ENCODE measurements at regions not wholly inside any gene's neighbourhood (a gene's known extent, or its start where the extent isn't known, plus 50 kb on each side); places are given as distances from the start of the nearest gene placed in this dataset.
"Not testable (repeated sequence)": the region's sequence is repeated elsewhere in the genome, so short reads cannot be mapped to it uniquely, and the experiment has no call there.

- DNase-seq (ENCODE audit: low read depth in 1 of 2, low spot score in 1 of 2): no peak
Observed at GRCh38 chr4:66955784-66956183, 589.5 kb downstream of the CENPC start.

GRCh38 chr4:66949419-66949818 lies 595.9 kb downstream of the CENPC start:
- DNase-seq (ENCODE audit: low read depth in 1 of 2, low spot score in 1 of 2): no peak

DNA sequence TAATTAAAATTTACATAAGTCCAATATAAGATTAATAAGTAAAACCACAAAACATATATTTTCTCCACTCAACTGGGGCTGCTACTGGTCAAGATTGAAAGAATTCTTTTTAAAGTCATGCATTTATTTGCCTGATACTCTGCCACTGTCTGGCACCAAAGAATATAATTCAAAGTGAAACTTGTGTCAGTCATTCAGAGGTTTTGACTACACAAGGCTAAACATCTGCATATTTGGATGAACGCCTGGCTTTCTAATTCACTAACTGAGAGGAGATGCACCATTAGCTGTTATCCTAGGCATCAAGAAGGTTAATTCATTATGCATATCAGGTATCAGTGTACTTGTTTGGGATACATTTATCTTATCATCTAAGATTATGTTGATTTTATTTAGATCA lies 598.5 kb downstream of the CENPC start:
- no peak for DNase-seq (ENCODE audit: low read depth in 1 of 2, low spot score in 1 of 2)

GRCh38 chr4:66943112-66943511 lies 602.2 kb downstream of the CENPC start:
- DNase-seq (ENCODE audit: low read depth in 1 of 2, low spot score in 1 of 2): no peak

GRCh38 chr4:66931981-66932380 lies 613.3 kb downstream of the CENPC start:
- DNase-seq (ENCODE audit: low read depth in 1 of 2, low spot score in 1 of 2): not testable (repeated sequence)

DNA sequence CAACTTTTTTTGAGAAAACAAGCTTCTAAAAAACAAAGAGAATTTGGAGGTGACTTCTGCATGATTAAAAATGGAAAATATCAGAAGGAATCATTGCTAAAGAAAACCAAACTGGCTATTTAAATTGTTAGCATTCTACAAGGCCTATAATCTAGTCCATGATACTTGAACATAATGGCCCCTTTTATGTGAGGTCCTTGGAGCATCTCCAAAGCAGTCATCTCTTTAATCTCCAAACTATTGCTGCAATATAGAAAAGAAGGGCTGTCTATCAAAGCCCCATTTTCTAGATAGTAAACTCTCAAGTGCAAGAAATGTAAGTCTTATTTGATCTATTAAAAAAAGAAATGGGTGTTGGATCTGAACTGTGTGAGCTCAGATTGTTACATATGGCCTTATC lies 615.1 kb downstream of the CENPC start:
- no peak for DNase-seq (ENCODE audit: low read depth in 1 of 2, low spot score in 1 of 2)

DNA sequence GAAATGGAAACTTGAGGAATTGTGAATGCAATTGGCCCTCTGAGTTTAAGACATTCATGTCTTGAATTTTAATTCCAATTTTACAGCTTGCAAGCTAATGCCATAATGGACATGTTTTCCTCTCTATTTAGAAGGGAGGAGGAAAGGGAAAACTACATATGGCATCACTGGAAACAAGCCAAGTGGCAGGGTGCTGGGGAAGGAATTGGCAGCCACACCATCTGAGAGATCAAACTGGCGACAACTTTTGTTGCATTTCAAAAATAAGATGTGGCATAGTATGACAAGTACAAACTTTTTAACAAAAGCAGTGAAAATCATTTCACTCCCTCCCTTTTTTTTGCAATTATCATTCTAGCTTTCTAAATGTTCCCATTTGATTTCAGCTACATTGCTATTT lies 615.6 kb downstream of the CENPC start:
- no peak for DNase-seq (ENCODE audit: low read depth in 1 of 2, low spot score in 1 of 2)

GRCh38 chr4:66928881-66929280 lies 616.4 kb downstream of the CENPC start:
- DNase-seq (ENCODE audit: low read depth in 1 of 2, low spot score in 1 of 2): not testable (repeated sequence)

- DNase-seq (ENCODE audit: low read depth in 1 of 2, low spot score in 1 of 2): no peak
Observed at GRCh38 chr4:66927937-66928336, 617.4 kb downstream of the CENPC start.

DNA sequence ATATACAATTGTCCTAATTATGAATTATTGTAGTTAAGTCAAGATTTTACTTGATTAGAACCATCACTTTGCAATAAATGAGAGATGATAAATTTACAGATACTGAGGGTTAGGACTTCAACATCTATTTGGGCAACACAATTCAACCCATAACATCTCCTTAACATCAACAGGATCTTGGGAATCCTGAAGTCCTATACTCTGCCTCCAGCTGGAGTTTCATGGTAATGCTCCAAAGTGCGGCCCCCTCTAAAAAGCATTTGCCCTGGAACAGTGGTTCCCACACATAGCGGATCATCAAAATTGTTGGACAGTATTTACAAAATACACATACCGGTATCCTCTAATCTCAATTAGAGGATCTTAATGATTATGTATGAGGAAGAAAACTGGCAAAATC lies 618.6 kb downstream of the CENPC start:
- DNase-seq (ENCODE audit: low read depth in 1 of 2, low spot score in 1 of 2): no peak

- no peak for DNase-seq (ENCODE audit: low read depth in 1 of 2, low spot score in 1 of 2)
Observed at GRCh38 chr4:66923081-66923865, 622.0 kb downstream of the CENPC start.

DNA sequence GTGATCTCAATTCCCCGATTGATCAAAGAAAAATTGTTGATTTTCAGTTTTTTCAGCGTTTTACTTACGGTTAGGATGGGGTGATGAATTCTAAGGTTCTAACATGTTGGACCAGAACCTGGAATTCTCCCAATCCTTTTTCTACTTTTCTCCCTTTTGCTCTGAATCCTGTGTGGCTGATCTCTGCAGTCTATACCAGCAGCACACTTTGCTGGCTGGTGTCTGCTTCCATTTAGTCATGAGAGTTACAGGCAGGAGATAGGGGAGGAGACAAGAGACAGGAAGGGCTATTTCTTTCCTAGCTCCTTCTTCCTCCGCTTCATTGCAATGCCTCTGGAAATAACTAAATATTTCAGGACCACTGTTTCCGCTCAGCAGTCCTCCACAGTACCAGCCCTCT lies 623.9 kb downstream of the CENPC start:
- no peak for DNase-seq (ENCODE audit: low read depth in 1 of 2, low spot score in 1 of 2)

DNA sequence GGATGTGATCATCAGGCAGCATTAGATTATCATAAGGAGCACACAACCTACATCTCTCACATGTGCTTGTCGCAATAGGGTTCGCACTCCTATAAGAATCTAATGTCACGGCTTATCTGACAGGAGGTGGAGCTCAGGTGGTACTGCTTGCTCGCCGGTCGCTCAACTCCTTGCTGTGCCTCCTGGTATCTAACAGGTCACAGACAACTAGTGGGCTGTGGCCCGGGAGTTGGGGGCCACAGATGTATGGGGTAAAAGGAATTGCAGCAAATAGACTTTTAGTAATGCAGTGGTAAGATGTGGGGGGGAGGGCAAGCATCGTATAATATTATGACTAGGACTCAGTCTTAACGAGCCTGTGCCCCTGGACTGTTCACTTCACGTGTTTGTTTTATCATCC lies 624.8 kb downstream of the CENPC start:
- no peak for DNase-seq (ENCODE audit: low read depth in 1 of 2, low spot score in 1 of 2)

DNA sequence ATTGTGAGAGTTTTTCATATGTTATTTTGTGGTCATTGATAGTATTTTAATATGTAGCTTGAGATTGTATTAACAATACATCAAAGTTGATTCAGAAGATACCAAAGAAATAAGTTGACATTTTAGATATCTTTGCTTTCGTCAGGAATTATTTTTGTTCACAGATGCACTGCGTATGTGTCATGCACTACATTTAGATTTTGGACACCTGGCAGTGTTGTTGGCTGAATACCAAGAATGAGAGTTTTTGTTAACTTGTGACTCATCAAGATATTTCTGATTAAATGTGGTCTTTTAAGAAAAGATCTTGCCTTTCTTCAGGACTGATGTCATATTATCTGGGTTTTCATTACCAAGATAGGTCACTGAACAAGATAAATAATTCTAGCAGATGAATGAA lies 633.4 kb downstream of the CENPC start:
- no peak for DNase-seq (ENCODE audit: low read depth in 1 of 2, low spot score in 1 of 2)

- DNase-seq (ENCODE audit: low read depth in 1 of 2, low spot score in 1 of 2): no peak
Observed at GRCh38 chr4:66906314-66906713, 639.0 kb downstream of the CENPC start.

DNA sequence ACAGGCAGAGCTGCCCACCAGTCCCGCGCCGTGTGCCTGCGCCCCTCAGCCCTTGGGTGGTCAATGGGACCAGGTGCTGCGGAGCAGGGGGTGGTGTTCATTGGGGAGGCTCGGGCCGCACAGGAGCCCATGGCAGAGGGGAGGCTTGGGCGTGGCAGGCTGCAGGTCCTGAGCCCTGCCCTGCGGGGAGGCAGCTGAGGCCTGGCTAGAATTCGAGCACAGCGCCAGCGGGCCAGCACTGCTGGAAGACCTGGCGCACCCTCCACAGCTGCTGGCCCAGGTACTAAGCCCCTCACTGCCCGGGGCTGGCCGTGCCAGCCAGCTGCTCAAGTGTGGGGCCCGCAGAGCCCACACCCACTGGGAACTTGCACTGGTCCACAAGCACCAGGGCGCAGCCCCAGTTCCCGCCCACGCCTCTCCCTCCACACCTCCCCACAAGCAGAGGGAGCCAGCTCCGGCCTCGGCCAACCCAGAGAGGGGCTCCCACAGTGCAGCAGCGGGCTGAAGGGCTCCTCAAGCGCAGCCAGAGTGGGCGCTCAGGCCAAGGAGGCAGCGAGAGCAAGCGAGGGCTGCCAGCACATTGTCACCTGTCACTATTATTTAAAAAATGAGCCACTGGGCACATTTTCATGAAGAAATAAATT lies 645.8 kb downstream of the CENPC start:
- DNase-seq (ENCODE audit: low read depth in 1 of 2, low spot score in 1 of 2): no peak

DNA sequence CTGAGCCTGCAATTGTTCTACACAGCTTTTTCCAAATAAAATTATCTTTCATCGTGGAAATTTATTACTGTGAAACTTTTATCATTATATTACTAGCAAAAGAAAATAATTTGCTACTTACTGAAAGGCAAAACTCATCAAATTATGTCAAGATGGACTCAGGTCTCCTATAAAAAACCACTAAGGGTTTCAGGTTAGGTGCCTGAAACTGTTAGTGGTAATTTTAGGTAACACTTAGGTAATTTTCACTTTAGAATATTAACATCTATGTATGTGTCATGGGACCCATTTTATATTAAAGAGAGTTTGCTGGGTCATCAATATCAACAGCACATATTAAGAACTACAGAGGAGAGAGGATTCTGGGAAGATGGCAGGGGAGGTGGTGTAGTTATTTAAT lies 651.5 kb downstream of the CENPC start:
- no peak for DNase-seq (ENCODE audit: low read depth in 1 of 2, low spot score in 1 of 2)

- DNase-seq (ENCODE audit: low read depth in 1 of 2, low spot score in 1 of 2): no peak
Observed at GRCh38 chr4:66887061-66887460, 658.2 kb downstream of the CENPC start.

- no peak for DNase-seq (ENCODE audit: low read depth in 1 of 2, low spot score in 1 of 2)
Observed at GRCh38 chr4:66885501-66886165, 659.7 kb downstream of the CENPC start.

DNA sequence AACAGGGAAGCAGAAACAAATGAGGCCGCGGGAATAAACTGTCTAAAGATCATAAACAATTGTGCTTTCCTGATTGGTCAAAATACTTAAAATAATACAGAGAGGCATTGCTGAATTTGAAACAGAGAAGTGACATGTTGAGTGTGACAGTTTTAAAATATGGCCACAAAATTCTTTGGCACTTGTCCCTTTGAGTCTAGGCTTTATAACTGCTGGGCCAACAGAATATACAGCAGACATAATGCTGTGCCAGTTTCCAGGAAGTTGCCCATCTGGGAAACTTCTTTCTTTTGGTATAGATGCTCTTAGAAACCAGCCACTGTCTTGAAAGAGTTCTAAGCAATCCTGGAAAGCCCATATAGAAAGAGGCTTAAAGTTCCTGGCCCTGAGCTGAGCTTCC lies 668.4 kb downstream of the CENPC start:
- no peak for DNase-seq (ENCODE audit: low read depth in 1 of 2, low spot score in 1 of 2)

GRCh38 chr4:66872661-66873060 lies 672.6 kb downstream of the CENPC start:
- no peak for DNase-seq (ENCODE audit: low read depth in 1 of 2, low spot score in 1 of 2)

- DNase-seq (ENCODE audit: low read depth in 1 of 2, low spot score in 1 of 2): no peak
Observed at GRCh38 chr4:66863481-66863880, 681.8 kb downstream of the CENPC start.
